ENCODE measurements at regions not wholly inside any gene's neighbourhood (a gene's known extent, or its start where the extent isn't known, plus 50 kb on each side); places are given as distances from the start of the nearest gene placed in this dataset.

GRCh38 chr4:85067342-85067741 is 100.9 kb upstream of the WDFY3 start:
- TF ChIP-seq, protein P1, sequence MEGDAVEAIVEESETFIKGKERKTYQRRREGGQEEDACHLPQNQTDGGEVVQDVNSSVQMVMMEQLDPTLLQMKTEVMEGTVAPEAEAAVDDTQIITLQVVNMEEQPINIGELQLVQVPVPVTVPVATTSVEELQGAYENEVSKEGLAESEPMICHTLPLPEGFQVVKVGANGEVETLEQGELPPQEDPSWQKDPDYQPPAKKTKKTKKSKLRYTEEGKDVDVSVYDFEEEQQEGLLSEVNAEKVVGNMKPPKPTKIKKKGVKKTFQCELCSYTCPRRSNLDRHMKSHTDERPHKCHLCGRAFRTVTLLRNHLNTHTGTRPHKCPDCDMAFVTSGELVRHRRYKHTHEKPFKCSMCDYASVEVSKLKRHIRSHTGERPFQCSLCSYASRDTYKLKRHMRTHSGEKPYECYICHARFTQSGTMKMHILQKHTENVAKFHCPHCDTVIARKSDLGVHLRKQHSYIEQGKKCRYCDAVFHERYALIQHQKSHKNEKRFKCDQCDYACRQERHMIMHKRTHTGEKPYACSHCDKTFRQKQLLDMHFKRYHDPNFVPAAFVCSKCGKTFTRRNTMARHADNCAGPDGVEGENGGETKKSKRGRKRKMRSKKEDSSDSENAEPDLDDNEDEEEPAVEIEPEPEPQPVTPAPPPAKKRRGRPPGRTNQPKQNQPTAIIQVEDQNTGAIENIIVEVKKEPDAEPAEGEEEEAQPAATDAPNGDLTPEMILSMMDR (IDR thresholded peaks at IDR 0.05), result no peak
- no peak for TF ChIP-seq POLR2A (IDR thresholded peaks at IDR 0.05)
